H4 (cell line): ENCODE measurements at regions not wholly inside any gene's neighbourhood (a gene's known extent, or its start where the extent isn't known, plus 50 kb on each side); places are given as distances from the start of the nearest gene placed in this dataset.

Source experiments
- DNase-seq: peaks from one replicate; pipeline ENCODE4 v3.0.0-alpha.2; 2015; ENCODE audit warnings: low spot score

GRCh38 chr6:145020114-145020513 lies 715.2 kb downstream of the EPM2A start:
- DNase-seq: no peak

- DNase-seq: no peak
These were observed 714.8 kb downstream of the EPM2A start for GRCh38 chr6:145020543-145020942.

GRCh38 chr6:145022199-145022796 lies 713.0 kb downstream of the EPM2A start:
- no peak for DNase-seq

- DNase-seq: no peak
These were observed 712.1 kb downstream of the EPM2A start for GRCh38 chr6:145023116-145023726.

- DNase-seq: no peak
These were observed 709.8 kb downstream of the EPM2A start for GRCh38 chr6:145025488-145025887.

- DNase-seq: no peak
These were observed 709.0 kb downstream of the EPM2A start for GRCh38 chr6:145026267-145026679.

GRCh38 chr6:145028144-145028818 lies 707.0 kb downstream of the EPM2A start:
- peak; percentile 35 for DNase-seq

GRCh38 chr6:145031001-145031400 lies 704.3 kb downstream of the EPM2A start:
- DNase-seq: no peak

- no peak for DNase-seq
These were observed 703.4 kb downstream of the EPM2A start for GRCh38 chr6:145031962-145032361.

GRCh38 chr6:145032562-145033145 lies 702.7 kb downstream of the EPM2A start:
- DNase-seq: no peak

- no peak for DNase-seq
These were observed 700.7 kb downstream of the EPM2A start for GRCh38 chr6:145034664-145035063.

GRCh38 chr6:145036236-145036635 lies 699.1 kb downstream of the EPM2A start:
- no peak for DNase-seq

- no peak for DNase-seq
These were observed 698.3 kb downstream of the EPM2A start for GRCh38 chr6:145036848-145037567.

- DNase-seq: no peak
These were observed 692.8 kb downstream of the EPM2A start for GRCh38 chr6:145042559-145042958.

- no peak for DNase-seq
These were observed 691.3 kb downstream of the EPM2A start for GRCh38 chr6:145043926-145044500.

GRCh38 chr6:145044641-145045246 lies 690.6 kb downstream of the EPM2A start:
- DNase-seq: no peak

GRCh38 chr6:145045582-145045981 lies 689.7 kb downstream of the EPM2A start:
- no peak for DNase-seq

GRCh38 chr6:145047891-145048290 lies 687.4 kb downstream of the EPM2A start:
- no peak for DNase-seq

GRCh38 chr6:145051661-145052060 lies 683.7 kb downstream of the EPM2A start:
- no peak for DNase-seq

- DNase-seq: no peak
These were observed 679.8 kb downstream of the EPM2A start for GRCh38 chr6:145055567-145055966.

- DNase-seq: no peak
These were observed 674.6 kb downstream of the EPM2A start for GRCh38 chr6:145060714-145061113.
